Astrocyte of the cerebellum (primary cell): ENCODE measurements at regions not wholly inside any gene's neighbourhood (a gene's known extent, or its start where the extent isn't known, plus 50 kb on each side); places are given as distances from the start of the nearest gene placed in this dataset.

ENCODE experiments used
- DNase-seq: peaks from one replicate; pipeline ENCODE4 v3.0.0-alpha.2; 2011; ENCODE audit warnings: low read depth
- H3K4me3 ChIP-seq: 2 replicates; pipeline ENCODE4 v1.5.1; 2011; ENCODE audit warnings: mild to moderate bottlenecking, low read depth, low read length, moderate library complexity
- in situ Hi-C: cut with HindIII; loops from 2 replicates; pipeline ENCODE4 v1.10.0; 2017; ENCODE audit warnings: low sequenced_read_pairs
- TF ChIP-seq, protein P1 (sequence below): IDR thresholded peaks from 2 replicates; pipeline ENCODE4 v1.5.1; 2012; ENCODE audit warnings: low read length, low read depth, moderate library complexity, mild to moderate bottlenecking; ENCODE audit errors: missing control alignments

DNA sequence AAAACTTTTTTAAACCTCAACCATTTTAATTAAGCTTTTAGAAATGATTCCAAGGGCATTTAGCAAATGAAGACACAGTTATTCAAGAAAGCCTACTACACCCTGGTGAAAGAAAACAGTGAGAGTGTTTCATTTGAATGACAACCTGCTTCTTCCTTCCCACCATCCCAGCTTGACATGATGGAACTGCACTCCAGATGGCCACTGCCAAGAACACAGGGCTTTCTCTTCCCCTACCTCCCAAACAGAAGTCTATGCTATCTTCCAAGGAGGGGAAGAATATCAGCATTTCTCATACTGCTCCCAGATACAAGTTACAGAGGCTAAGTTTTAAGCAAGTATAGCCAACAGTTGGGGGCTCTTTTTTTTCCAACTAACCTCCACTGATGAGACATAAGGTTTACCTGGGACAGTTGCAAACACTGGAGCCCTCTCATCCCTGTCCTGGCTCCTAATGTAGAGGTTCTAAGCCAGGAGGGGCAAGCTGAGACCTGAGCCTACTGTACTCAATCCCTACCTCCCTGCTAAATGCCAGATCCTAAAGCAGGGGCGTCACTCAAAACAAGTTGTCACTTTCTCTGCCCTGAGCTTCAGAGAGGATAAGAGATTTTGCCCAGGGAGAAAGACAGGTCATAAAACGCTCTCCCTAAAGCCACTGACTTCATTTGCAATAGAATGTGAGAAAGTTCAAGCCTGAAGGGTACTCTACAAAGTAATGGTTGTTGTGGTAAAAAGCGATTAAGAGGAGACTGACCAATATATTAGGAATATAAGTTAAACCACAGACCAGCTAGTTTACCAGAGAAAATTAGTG is 88.5 kb upstream of the SLC27A6 start:
- in situ Hi-C loops: no loop called here
- H3K4me3 ChIP-seq: no peak overlapping the region
- no peak for DNase-seq
- TF ChIP-seq, protein P1, sequence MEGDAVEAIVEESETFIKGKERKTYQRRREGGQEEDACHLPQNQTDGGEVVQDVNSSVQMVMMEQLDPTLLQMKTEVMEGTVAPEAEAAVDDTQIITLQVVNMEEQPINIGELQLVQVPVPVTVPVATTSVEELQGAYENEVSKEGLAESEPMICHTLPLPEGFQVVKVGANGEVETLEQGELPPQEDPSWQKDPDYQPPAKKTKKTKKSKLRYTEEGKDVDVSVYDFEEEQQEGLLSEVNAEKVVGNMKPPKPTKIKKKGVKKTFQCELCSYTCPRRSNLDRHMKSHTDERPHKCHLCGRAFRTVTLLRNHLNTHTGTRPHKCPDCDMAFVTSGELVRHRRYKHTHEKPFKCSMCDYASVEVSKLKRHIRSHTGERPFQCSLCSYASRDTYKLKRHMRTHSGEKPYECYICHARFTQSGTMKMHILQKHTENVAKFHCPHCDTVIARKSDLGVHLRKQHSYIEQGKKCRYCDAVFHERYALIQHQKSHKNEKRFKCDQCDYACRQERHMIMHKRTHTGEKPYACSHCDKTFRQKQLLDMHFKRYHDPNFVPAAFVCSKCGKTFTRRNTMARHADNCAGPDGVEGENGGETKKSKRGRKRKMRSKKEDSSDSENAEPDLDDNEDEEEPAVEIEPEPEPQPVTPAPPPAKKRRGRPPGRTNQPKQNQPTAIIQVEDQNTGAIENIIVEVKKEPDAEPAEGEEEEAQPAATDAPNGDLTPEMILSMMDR: no peak

DNA sequence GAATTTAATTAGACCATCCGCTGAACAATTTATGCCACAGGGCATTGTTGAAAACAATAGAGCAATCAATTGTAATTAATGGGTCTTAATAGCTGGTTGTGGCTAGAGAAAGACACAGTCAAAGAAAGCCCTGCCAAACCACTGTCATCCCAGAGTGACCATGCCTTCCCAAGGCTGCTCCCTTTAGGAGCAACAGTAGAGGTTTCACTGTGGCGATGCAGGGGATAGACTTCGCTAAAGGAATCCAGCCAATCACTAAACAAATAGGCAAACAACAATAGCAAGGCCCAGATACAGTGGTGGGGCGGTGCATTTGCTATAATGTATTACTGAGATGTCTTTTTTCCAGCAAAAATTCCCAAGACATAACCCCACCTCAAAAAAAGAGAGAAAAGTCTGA is 87.8 kb upstream of the SLC27A6 start:
- H3K4me3 ChIP-seq: no peak overlapping the region
- no peak for DNase-seq
- TF ChIP-seq, protein P1: no peak
- in situ Hi-C loops: no loop called here

DNA sequence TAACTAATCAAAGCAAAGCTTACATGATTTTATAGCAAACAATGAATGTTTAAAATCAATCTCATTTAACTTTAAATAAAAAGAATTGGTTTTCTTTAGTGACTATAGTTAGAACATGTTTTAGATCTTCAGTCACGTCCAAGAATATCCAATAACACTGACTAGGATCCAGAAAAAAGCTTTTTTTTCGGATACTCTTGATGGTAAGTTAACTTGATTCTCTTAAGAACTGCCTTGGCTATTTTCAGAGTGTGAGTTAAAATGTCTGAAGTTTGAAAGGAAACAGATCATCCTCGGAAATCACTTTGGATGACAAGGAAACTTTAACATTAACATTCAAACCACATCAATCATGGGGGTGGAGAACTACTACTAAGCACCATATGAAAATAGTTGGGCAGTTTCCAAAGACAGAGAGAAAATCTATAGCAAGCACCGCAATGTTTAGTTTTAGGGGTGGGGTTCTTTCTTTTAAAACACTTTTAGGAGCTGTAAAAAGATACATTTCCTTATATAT is 83.7 kb upstream of the SLC27A6 start:
- TF ChIP-seq, protein P1: no peak
- DNase-seq: no peak
- no peak overlapping the region for H3K4me3 ChIP-seq
- in situ Hi-C loops: no loop called here

DNA sequence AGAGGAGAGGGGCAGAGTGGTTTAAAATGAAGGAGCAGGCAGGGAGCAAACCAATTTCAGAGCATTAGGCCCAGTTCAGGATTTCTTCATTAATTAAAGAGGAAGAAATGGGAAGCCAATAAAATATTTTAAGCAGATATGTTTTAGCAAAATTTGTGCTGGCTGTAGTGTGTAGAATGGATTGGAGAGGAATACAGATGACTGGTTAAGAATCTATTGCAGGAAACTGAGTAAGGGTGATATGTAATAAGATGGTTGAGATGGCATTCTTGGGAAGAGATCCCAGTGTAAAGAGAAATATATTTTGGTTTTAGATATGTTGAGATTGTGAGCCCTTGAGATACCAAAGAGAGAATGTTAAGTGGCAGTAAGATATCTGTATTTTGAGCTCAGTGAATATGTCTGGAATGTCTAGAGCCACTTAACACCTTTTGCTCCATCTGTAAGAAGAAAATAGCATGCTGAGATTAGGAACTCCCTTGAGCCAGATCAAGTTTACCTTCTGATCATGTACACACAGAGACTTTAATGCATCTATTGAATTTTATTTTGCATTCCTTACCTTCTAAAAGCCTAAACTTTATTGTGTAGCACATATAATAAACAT is 79.5 kb upstream of the SLC27A6 start:
- in situ Hi-C loops: no loop called here

DNA sequence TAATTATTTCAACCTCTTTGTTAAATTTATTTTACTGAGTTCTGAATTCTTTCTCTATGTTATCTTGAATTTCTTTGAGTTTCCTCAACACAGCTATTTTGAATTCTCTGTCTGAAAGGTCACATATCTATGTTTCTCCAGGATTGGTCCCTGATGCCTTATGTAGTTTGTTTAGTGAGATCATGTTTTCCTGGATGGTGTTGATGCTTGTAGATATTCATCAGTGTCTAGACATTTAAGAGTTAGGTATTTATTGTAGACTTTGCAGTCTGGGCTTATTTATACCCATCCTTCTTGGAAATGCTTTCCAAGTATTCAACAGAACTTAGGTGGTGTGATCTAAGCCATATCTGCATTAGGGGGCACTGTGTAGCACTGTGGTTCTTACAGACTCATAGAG is 70.2 kb upstream of the SLC27A6 start:
- TF ChIP-seq, protein P1: no peak
- DNase-seq: no peak
- in situ Hi-C loops: no loop called here
- H3K4me3 ChIP-seq: no peak overlapping the region

More for the DNA sequence above, 79.5 kb upstream of the SLC27A6 start:
- no peak overlapping the region for H3K4me3 ChIP-seq
- TF ChIP-seq, protein P1: no peak
- no peak for DNase-seq

DNA sequence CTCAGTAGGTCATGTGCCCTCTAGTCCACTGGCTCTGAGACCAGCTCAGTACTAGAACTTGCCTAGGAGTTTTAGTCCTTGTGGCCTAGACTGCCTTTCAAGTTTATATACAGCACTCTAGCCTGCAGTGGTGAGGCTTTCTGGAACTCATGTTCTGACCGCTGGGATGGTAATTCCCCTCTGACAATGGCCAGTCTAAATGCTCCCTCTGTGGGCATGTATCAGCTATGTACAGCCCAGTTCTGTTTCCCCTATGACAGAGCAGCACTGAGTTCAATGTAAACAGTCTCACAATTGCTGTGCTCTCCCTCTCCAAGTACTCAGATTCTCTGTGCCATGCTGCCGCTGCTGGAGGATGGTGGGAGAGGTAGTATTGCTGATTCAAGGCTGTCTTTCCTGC is 68.6 kb upstream of the SLC27A6 start:
- TF ChIP-seq, protein P1: no peak
- no peak overlapping the region for H3K4me3 ChIP-seq
- in situ Hi-C loops: no loop called here
- DNase-seq: no peak
